ENCODE measurements at regions not wholly inside any gene's neighbourhood (a gene's known extent, or its start where the extent isn't known, plus 50 kb on each side); places are given as distances from the start of the nearest gene placed in this dataset.

DNA sequence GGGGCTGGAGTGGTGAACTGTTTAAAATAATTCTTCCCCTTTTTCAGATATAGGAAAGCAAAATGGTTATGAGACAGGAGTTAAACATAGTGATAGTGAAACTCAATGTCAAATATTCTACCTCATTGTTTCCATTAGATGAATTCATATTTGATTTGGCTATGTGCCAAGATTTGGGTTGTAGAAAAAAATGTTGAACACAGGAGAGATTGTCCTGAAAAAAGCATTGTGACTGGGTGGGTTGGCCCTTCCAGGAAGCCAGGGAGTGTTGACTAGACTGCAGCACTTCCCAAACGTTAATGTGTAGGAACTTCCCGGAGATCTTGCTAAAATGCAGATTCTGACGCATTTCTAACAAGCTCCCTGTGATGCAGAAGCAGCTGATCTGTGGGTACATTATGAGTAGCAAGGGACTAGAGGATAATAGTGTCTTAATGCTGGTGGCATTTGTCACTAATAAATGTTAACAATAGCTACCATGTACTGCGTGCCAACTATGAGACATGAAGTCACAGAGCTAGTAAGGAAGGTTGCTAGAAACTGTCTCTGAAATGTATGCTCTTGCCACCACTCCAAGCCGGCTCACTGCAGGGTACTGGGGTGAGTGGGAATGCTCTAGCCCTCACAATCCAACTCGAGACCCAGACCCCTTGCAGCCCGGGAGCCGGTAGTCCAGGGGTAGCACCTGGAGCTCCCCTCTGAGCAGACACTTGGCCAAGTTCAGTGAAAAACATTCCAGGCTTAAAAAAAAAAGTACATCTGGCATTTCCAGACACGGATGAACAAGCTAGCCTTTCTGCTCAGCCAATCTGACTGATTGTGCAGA lies 120.6 kb downstream of the CD47 start:
- DNase-seq: no peak

DNA sequence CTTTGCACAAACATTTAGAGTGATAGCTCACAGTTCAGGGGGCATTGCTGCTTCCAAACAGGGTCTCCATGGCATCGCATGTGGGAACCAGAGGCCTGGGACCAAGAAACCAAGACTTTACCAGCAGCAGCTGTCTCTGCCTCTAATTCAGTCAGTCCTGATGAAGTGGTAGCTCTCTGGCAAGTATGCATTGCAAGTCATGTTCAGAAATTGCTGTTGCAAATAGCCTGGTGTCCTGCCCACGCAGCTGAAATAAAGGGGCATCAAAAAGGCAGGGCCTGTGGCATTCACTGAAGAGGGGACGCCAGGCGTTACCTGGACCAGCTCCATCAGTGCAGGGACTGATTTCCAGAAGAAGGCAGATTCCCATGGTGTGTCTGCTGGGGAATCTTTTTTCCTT lies 121.3 kb downstream of the CD47 start:
- DNase-seq: no peak

GRCh38 chr3:107966276-107966675 lies 124.6 kb downstream of the CD47 start:
- no peak for DNase-seq

- no peak for DNase-seq
These were observed 125.6 kb downstream of the CD47 start for GRCh38 chr3:107965136-107965655.

- DNase-seq: no peak
These were observed 127.2 kb downstream of the CD47 start for GRCh38 chr3:107963581-107963980.

DNA sequence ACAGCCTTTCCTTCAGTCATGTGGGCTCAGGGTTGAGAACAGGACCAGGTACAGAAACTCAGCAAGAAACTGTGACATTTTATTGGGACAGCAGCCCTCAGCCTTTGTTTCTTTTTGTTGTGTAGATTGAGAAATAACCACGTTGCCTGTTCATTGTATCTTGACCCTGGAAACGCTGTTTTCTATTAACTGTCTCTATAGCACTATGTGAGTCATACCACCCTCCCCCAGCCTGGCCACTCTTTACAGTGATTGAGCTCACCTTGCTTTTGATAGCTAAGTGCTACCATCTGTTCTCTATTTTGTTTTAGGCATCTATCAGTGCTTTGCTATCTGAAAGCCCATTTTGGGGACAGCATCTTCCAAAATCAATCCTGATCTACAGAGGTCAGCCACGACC lies 127.9 kb downstream of the CD47 start:
- no peak for DNase-seq

GRCh38 chr3:107962037-107962436 lies 128.8 kb downstream of the CD47 start:
- DNase-seq: no peak

GRCh38 chr3:107959550-107960154 lies 131.2 kb downstream of the CD47 start:
- DNase-seq: no peak

- DNase-seq: no peak
These were observed 132.7 kb downstream of the CD47 start for GRCh38 chr3:107958146-107958545.

- no peak for DNase-seq
These were observed 133.6 kb downstream of the CD47 start for GRCh38 chr3:107956991-107957900.

GRCh38 chr3:107954845-107955244 lies 136.0 kb downstream of the CD47 start:
- DNase-seq: no peak

- DNase-seq: no peak
These were observed 137.1 kb downstream of the CD47 start for GRCh38 chr3:107953722-107954121.

DNA sequence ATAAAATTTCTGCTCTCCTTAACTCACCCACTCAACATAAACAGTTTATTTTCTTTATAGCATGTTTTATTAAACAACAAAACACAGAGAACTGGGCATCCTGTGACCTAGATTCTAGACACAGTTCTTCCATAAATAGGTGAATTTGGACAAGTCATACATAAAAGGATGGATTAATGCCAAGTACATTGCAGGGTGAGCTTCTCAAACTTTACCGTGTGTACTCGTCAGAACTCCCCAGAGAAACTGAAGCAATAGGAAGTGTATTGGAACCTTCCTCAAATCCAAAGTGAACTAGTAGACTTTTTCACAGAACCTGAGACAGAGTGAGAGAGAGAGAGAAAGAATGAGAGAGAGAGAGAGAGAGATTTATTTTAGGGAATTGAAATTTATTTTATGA lies 139.7 kb downstream of the CD47 start:
- DNase-seq: no peak

DNA sequence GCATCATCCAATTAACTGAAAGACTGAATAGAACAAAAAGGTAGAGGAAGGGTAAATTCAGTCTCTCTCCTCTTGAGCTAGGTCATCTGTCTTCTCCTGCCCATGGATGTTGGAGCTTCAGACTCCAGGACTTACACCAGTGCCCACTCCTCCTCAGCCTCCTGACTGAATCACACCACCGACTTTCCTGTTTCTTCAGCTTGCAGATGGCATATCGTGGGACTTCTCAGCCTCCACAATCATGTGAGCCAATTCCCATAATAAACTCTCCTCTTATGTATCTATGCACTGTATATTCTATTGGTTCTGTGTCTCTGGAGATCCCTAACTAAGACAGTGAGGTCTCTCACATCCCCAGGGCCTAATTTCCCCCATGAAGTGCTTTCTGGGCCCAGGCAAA lies 140.4 kb downstream of the CD47 start:
- DNase-seq: no peak

DNA sequence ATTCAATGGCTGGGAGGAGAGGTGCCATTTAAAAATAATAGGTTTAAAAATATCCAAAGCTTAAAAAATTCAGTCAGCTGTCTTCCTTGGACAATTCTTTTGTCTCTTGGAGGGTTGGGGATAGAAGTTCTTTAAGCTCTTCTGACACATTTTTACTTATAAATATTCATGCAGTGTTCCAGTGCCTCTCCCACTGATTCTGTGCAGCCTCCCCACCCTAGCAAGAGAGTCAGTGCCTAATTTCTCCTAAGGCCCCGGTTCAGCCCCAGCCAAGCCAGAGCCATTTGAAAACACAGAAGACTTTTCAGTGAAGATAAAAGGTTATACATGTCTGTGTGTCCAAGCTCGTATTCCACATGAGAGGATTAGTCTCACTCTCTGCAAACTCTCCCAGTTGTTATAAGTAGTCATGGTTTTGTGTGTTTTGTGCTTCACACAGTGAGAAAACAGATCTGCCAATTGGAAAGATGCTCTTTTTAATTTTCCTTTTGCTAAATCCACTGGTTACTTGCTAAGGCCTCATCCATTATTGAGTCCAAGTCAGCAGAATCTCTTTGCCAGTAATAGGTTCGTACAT lies 141.3 kb downstream of the CD47 start:
- DNase-seq: no peak

- DNase-seq: no peak
These were observed 143.6 kb downstream of the CD47 start for GRCh38 chr3:107947203-107947602.

GRCh38 chr3:107946700-107947099 lies 144.1 kb downstream of the CD47 start:
- DNase-seq: no peak

GRCh38 chr3:107945417-107946094 lies 145.3 kb downstream of the CD47 start:
- no peak for DNase-seq

DNA sequence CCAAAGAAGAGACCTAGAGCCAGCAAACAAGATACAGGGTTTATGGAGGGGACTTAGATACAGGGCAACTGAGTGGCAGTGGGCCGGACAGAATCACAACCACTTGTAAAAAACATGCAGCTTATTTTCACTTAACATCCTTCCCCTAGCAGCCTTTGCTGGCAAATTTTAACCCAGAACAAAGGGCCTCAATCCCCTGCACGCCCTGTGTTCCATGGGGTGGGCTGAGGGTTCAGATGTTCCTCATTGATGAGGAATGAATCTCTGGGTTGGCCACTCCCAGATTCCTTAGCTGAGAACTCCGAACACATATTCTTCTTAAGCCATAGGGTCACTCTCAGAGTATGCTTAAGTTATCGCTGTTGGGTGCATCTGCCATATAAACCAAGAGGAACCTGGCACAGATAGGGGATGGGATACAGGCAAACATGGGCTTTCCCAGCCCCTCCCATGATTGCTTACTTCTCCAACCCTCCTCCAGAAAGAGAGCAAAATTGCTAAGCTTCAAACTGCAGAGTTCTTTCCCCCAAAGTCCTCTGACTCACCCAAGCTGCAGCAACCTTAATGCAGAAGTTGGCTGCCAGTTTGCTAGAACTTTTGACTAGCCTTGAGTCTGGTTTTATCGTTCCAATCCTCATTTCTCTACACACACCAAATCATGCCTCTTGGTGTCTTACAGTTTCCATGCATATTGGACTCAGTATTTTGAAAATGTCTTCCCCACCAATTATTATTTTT lies 146.9 kb downstream of the CD47 start:
- DNase-seq: no peak

DNA sequence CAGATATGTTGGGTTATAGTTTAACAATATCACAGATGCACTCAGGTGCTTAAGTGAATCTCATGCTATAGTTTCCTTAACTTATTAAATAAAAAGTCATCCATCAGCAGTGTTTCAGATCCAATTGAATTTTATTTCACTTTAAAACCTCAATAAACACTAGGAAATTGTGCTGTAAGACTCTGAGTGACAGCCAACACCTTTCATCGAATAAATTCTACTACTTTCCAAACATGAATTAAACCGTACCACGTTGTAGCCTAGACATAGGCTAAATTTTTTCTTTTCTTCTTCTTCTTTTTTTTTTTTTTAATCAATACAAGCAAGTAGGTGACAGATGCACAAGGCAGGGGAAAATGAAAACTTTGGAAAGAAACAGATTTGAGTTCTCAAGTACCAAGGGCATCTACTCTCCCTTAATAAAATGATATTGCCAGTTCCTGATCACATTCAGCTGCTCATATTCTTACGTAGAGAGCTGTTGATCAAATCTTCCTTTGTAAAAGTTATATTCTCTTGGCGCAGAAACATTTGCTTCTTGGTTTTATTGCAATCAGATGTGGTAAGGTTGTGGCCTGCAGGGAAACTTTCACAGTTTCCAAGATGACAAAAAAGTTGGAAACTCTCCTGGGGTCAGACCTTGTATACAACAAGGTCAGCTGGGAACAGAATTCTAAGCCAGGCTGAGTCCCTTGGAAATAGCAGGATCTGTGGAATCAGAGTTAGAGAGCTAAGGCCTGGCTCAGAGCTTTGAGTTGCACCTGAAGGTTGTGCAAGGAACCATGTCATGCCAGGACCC lies 147.7 kb downstream of the CD47 start:
- DNase-seq: no peak

DNA sequence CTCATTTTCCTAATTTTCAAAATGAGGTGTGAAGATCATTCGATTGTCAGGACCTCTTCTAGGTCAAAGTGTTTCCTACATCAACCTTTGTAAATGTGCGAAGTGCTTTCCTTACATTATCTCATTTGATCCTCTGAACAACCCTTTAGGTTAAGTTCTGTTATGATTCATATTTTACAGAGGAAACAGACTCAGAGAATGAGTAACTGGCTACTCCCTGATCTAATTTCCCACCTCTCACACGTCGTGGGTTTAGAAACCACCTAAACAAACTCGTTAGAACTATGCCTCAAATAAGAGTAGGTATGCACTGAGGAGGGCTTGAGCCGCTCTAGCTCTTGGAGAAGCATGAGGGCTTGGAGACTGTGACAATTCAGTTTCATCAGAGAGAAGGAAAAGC lies 148.6 kb downstream of the CD47 start:
- DNase-seq: no peak
